Stimulated activated memory B cell treated with anti-CD40 and anti-IgM and Interleukin-4, amounts not matched to agents 10 μg/mL and 1 μg/mL and 100 μg/mL, for 72 hours (primary cell): ENCODE measurements at regions not wholly inside any gene's neighbourhood (a gene's known extent, or its start where the extent isn't known, plus 50 kb on each side); places are given as distances from the start of the nearest gene placed in this dataset.

Experiments
- ATAC-seq: fragments of 150-1000 bp; cut with Tn5 transposase; 2 replicates; pipeline ENCODE4 v1.10.0; 2021
- H3K27ac Mint-ChIP-seq: one replicate; pipeline ENCODE4 v1.8.0; 2022; ENCODE audit warnings: mild to moderate bottlenecking, mixed read lengths
- H3K27me3 Mint-ChIP-seq: one replicate; pipeline ENCODE4 v1.8.0; 2022; ENCODE audit warnings: mixed read lengths
- H3K36me3 Mint-ChIP-seq: one replicate; pipeline ENCODE4 v1.8.0; 2022; ENCODE audit warnings: mixed read lengths
- H3K4me1 Mint-ChIP-seq: one replicate; pipeline ENCODE4 v1.8.0; 2022; ENCODE audit warnings: mixed read lengths
- H3K4me3 Mint-ChIP-seq: one replicate; pipeline ENCODE4 v1.8.0; 2022; ENCODE audit warnings: mild to moderate bottlenecking, moderate library complexity, mixed read lengths
- H3K9me3 Mint-ChIP-seq: one replicate; pipeline ENCODE4 v1.8.0; 2022; ENCODE audit warnings: mixed read lengths

DNA sequence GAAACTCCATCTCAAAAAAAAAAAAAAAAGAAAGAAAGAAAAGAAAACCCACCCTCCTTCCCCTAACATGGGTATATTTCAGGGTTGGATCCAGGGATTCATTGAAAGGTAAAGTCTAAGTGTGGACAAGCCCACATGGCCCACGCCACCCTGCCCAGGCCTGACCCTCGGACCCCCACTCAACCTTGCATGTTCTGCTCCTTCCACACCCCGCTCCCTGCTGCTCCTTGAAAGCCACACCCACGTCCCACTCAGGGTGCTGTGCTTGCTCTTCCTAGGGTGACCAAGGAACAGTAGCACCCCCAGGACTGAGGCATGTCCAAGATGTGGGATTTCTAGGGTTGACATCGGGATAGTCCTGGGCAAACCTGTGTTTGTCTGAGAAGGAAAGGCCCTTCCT is 172.7 kb upstream of the MYCN start:
- Mint-ChIP-seq H3K27ac (no peak overlapping the region), H3K36me3 (no peaks in the 10 kb centered on the region), H3K9me3 (no peaks in the 10 kb centered on the region), H3K27me3 (peaks cover 43% of the 10 kb centered on the region), H3K4me3 (no peak overlapping the region), H3K4me1 (no peaks in the 10 kb centered on the region)
- no peak for ATAC-seq

DNA sequence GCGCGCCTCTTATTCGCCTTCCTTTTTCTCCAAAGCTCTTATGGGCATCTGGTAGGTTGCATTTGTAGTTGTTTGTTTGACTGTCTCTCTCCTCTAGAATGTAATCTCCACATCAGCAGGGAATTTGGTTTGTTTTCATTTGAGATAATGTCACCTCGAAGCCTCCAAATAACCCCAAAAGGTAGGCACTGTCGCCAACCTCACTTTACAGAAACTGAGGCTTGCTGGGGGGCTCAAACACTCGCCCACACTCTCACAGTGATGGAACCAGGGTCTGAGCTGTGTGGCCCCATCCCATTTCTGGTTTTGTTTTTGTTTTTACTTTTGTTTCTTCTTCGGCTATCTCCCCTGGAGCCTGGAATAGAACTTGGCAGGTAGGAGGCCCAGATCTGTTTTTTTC is 172.2 kb upstream of the MYCN start:
- no peak overlapping the region for H3K4me3 Mint-ChIP-seq
- no peaks in the 10 kb centered on the region for H3K36me3 Mint-ChIP-seq
- H3K9me3 Mint-ChIP-seq, result no peaks in the 10 kb centered on the region
- ATAC-seq, result no peak
- H3K4me1 Mint-ChIP-seq, result no peaks in the 10 kb centered on the region
- H3K27me3 Mint-ChIP-seq, result peaks cover 43% of the 10 kb centered on the region
- H3K27ac Mint-ChIP-seq, result no peak overlapping the region

DNA sequence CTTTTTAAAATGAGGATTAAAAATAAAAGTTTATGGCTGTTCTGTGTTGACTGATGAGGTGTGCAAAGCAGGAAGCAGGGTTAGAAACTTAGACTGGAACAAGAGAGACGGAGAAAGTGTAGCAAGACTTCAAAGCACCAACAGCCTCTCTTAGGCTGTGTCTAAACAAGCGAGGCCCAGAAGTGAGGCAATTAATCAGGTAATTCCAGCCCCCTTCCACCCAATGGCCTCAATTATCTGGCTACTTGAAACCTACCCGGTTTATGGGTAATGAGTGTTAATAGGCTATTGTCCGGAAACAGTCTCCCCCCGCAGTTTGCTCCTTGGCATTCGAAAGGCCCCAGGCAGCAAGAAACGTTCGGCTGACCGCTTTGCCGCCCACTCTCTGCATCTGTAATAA is 171.7 kb upstream of the MYCN start:
- Mint-ChIP-seq H3K9me3 (no peaks in the 10 kb centered on the region), H3K4me1 (no peaks in the 10 kb centered on the region), H3K27ac (no peak overlapping the region), H3K4me3 (no peak overlapping the region), H3K27me3 (peaks cover 43% of the 10 kb centered on the region), H3K36me3 (no peaks in the 10 kb centered on the region)
- ATAC-seq, result no peak

DNA sequence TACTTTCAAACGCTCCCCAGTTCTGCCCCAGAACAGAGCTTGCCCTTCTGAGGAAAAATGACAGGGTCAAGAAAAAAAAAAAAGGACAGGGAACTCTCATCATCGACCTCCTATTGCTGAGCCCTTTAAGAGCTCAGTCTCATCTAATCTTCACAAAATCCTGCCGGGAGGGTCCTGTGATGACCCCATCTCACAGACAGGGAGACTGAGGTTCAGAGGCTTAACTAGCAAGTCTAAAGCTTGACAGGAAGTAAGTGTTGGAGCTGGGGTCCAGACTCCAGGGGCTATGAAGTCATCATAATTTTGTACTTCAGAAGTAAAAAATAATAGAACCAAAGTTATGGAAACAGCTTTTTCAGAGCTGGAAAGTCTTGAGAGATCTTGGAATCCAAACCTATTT is 171.1 kb upstream of the MYCN start:
- no peaks in the 10 kb centered on the region for H3K9me3 Mint-ChIP-seq

DNA sequence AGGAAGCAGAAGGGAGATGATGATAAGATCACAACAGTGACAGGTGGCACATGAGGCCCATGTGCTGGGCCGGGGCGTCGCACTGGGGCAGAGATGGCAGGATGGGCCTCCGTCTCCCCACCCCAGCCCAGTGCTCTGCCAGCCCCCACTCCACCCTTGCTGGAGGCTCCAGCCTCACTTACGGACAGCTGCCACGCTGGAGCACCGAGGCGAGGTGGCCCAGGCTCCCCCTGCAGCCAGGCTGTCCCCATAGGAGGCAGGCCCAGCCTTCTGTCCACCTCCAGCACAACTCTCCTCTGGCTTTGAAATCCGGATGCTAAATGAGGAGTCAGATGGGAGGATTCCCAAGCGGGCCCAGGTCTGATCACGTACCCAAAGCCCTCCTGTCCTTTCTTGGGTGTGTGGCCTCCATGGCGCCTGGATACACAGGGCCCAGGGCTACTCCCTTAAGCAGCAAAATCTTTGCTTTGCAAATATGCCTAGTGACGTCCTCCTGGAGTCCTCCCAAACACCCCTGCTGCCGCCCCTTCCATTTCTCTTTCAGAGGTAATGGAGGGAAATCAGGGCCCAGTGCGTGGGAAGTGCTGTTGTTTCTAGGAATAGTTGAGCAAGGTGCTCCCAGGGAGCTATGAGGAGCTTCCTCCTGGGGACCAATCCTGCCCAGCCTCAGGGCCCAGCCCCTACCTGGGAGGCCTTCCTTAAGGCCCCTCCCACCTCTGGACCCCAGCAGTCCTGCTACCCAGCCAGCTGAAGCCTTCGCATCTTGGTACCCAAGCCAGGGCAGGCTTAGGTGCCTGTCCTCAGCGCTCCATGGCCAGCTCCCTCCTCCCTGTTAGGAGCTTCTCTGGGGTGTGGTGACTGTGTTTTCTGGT is 170.4 kb upstream of the MYCN start:
- no peak overlapping the region for H3K27ac Mint-ChIP-seq
- H3K27me3 Mint-ChIP-seq, result peaks cover 43% of the 10 kb centered on the region
- H3K4me3 Mint-ChIP-seq, result no peak overlapping the region
- no peaks in the 10 kb centered on the region for H3K9me3 Mint-ChIP-seq
- ATAC-seq, result no peak
- H3K4me1 Mint-ChIP-seq, result no peaks in the 10 kb centered on the region
- H3K36me3 Mint-ChIP-seq, result no peaks in the 10 kb centered on the region

More for the DNA sequence above, 171.1 kb upstream of the MYCN start:
- no peak for ATAC-seq
- H3K4me3 Mint-ChIP-seq, result no peak overlapping the region
- H3K4me1 Mint-ChIP-seq, result no peaks in the 10 kb centered on the region
- peaks cover 43% of the 10 kb centered on the region for H3K27me3 Mint-ChIP-seq
- H3K27ac Mint-ChIP-seq, result no peak overlapping the region
- H3K36me3 Mint-ChIP-seq, result no peaks in the 10 kb centered on the region

DNA sequence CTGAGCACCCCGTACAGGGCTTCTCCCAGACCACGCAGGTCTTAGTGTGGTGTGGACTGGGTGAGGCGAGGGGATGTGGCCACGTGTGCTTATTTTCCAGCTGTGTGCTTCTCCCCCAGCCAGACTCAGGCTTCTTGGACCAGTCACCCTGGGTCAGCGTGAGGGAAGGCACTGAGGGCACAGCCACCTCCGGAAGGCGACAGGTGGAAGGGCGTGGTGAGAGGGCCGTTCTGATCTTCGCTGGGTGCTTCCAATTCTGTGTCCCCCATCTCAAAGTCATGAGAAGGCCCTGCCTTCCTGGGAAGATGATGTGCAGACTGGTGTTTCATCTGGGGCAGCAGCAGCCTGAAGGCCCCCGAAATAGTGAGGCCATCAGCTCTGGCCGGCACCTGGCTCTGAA is 169.7 kb upstream of the MYCN start:
- no peak for ATAC-seq
- no peak overlapping the region for H3K4me3 Mint-ChIP-seq
- no peaks in the 10 kb centered on the region for H3K4me1 Mint-ChIP-seq

DNA sequence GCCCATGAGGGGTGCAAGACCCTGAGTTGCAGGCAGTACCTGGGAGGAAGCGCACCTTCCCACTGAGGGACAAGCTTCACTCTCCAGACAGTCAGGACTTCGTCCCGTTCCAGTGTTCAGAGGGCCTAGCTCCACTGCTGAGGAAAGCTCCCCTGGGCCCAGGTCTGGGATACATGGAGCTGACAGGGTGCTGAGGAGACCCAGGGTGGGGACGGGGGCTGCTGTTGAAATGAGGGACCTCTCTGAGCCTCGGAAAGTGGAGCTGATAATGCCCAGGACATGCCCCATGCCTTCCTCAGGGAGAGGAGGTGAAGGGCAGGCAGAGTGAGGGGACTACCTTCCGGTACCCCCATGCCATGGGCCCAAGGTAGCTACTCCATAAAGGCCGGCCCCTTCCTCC is 169.2 kb upstream of the MYCN start:
- ATAC-seq, result no peak
- Mint-ChIP-seq H3K4me1 (no peaks in the 10 kb centered on the region), H3K27ac (no peak overlapping the region), H3K36me3 (no peaks in the 10 kb centered on the region), H3K4me3 (no peak overlapping the region), H3K27me3 (peaks cover 36% of the 10 kb centered on the region), H3K9me3 (peaks cover 2% of the 10 kb centered on the region)

More for the DNA sequence above, 169.7 kb upstream of the MYCN start:
- peaks cover 41% of the 10 kb centered on the region for H3K27me3 Mint-ChIP-seq
- H3K36me3 Mint-ChIP-seq, result no peaks in the 10 kb centered on the region
- H3K27ac Mint-ChIP-seq, result no peak overlapping the region
- no peaks in the 10 kb centered on the region for H3K9me3 Mint-ChIP-seq

DNA sequence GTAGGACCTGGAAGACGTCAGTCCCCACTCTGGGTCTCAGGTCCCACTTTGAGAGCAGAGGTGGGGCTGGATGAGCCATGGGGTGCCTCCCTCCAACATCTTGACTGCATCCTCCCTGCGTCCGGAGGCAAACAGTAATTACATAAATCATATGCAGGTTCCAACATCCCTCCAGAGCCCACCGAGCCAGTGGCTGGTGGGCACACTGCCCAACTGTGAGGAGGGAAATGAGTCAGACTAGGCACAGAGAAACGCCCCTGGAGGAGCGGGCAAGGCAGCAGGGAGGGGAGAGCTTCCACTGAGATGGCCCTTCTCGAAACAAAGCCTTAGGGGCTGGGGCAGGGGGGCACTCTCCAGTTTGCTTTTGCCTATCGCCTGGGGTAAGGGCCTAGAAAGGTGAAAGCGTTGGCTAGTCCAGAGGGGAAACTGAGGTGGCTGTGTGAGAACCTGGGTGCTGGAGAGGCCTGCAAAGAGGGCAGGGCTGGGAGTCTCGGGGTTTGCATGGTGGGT is 168.2 kb upstream of the MYCN start:
- Mint-ChIP-seq H3K27me3 (peaks cover 27% of the 10 kb centered on the region), H3K36me3 (no peaks in the 10 kb centered on the region), H3K4me3 (no peak overlapping the region), H3K9me3 (peaks cover 3% of the 10 kb centered on the region), H3K4me1 (no peaks in the 10 kb centered on the region), H3K27ac (no peak overlapping the region)
- no peak for ATAC-seq

DNA sequence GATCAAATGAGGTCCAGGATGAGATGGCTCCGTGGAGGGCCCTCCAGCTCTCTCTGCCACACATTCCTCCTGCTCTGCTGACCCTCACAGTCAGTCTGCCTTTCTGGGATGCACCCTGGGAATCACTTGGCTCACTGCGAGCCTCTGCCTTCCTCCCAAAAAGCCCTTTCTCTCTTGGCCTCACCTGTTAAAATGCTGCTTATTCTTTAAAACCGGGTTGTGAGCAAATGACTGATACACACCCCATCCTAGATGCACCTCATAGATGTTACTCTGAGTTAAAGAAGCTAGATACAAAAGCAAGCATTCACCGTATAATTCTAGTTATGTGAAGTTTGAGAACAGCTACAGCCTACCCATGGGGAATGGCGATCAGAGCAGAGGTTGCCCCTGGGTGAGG is 167.7 kb upstream of the MYCN start:
- Mint-ChIP-seq H3K27ac (no peak overlapping the region), H3K4me1 (no peaks in the 10 kb centered on the region), H3K4me3 (no peak overlapping the region), H3K9me3 (peaks cover 3% of the 10 kb centered on the region), H3K27me3 (peaks cover 27% of the 10 kb centered on the region), H3K36me3 (no peaks in the 10 kb centered on the region)
- no peak for ATAC-seq

DNA sequence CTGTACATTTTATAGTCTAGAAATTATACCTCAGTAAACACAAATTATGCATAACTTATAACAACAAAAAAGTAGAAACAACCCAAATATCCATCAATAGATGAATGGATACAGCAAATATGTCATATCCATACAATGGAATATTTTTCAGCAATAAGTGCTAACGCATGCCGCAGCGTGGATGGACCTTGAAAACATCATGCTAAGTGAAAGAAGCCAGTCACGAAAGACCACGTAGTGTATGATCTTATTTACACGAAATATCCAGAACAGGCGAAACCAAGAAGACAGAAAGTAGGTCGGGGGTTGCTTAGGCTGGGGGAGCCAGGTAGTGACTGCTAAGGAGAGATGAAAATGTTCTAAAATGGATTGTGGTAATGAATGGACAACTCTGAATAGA is 167.1 kb upstream of the MYCN start:
- Mint-ChIP-seq H3K9me3 (peaks cover 3% of the 10 kb centered on the region), H3K4me3 (no peak overlapping the region), H3K36me3 (no peaks in the 10 kb centered on the region), H3K4me1 (no peaks in the 10 kb centered on the region), H3K27ac (no peak overlapping the region), H3K27me3 (peaks cover 27% of the 10 kb centered on the region)
- no peak for ATAC-seq

DNA sequence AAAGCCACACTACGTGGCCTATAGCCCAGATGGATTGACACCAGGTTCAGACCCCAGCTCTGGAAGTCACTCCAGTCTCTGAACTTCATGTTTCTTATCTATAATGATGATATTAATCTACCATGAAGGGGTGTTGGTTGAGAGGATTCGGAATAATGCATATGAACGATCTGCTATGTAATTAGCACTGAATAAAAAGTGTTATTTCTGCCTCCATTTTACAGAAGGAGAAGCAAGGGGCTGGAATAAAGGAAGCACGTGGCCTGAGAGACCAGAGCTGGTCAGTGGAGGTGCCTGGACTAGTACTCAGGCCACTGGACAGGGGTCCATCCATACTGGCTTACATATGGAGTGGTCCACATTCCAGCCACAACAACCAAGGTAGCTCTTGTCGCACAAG is 166.5 kb upstream of the MYCN start:
- no peak overlapping the region for H3K27ac Mint-ChIP-seq
- H3K4me1 Mint-ChIP-seq, result no peaks in the 10 kb centered on the region
- ATAC-seq, result no peak
- no peaks in the 10 kb centered on the region for H3K36me3 Mint-ChIP-seq
- H3K9me3 Mint-ChIP-seq, result peaks cover 3% of the 10 kb centered on the region
- peaks cover 25% of the 10 kb centered on the region for H3K27me3 Mint-ChIP-seq
- H3K4me3 Mint-ChIP-seq, result no peak overlapping the region

DNA sequence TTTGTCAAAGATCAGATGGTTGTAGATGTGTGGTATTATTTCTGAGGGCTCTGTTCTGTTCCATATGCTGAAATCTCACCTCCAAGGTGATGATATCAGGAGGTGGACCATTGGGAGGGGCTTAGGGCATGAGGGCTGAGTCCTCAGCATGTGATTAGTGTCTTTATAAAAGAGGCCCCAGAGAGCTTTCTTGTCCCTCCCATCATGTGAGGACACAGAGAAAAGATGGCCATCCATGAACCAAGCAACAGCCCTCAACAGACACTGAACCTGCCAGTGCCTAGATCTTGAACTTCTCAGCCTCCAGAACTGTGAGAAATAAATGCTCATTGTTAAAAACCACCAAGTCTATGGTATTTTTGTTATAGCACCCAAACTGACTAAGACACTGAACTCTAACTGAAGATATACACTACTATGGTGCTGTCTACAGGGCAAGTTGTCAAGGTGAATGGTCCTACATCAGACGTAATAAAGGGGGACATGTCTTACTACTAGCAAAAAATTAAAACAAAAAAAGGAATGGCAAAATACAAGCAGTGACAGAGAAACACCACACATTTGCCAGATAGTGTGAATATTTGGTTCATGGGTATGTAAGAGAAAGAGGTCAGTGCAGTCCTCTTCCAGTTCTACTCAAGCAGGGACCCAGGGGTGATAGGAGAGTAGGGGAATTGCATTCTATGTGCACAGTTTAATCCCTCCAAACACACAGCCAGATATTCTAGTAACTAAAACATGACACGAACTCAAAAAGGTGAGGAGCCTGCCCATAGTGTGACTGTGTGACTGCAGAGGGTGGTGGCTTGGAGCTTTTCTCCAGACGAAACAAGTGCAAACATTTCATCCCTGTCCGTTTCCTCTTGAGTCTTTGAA is 164.4 kb upstream of the MYCN start:
- no peaks in the 10 kb centered on the region for H3K36me3 Mint-ChIP-seq
- H3K4me3 Mint-ChIP-seq, result no peak overlapping the region
- peaks cover 5% of the 10 kb centered on the region for H3K9me3 Mint-ChIP-seq
- H3K27ac Mint-ChIP-seq, result no peak overlapping the region
- ATAC-seq, result no peak
- H3K27me3 Mint-ChIP-seq, result peaks cover 11% of the 10 kb centered on the region
- H3K4me1 Mint-ChIP-seq, result no peaks in the 10 kb centered on the region

DNA sequence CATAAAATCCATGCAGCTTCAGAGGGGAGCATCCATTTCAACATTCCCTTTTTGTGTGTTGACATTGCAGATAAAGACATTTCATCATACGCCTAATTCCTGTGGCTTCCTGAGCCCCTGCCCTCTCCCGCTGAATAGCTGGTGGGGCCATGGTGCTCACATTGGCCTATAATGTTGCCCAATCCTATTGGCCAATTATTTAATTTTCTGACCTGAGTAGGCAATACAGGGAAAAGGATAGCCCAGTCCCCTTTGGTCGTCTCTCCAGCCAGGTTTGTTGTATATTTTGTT is 163.8 kb upstream of the MYCN start:
- Mint-ChIP-seq H3K9me3 (peaks cover 6% of the 10 kb centered on the region), H3K4me1 (no peaks in the 10 kb centered on the region), H3K36me3 (no peaks in the 10 kb centered on the region), H3K4me3 (no peak overlapping the region), H3K27ac (no peak overlapping the region), H3K27me3 (peaks cover 7% of the 10 kb centered on the region)
- no peak for ATAC-seq

DNA sequence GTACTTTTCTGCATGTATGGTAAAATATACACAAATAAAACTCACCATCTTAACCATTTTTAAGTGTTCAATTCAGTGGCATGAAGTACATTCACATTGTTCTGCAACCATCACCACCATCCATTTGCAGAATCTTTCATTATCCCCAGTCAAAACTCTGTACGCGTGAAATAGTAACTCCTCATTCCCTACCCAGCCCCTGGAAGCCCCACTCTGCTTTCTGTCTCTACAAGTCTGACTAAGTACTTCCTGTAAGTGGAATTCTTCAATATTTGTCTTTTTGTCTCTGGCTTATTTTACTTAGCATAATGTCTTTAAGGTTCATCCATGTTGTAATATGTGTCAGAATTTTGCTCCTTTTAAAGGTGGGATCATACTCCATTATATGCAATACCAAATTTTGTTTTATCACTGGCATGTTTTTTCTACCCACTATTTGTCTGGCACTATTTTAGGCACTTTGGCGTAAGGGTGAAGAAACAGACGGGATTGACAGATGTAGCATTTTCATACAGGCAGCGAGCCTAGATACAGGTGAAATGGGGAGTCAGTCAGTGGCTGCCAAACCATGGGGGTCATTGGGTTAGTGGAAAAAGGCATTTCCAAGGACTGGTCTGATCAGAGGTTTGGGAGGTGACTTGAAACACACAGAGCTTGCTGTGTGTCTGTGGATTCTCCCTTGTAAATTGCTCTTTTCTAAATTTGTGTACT is 163.2 kb upstream of the MYCN start:
- Mint-ChIP-seq H3K4me3 (no peak overlapping the region), H3K27me3 (peaks cover 7% of the 10 kb centered on the region), H3K36me3 (no peaks in the 10 kb centered on the region), H3K27ac (no peak overlapping the region), H3K4me1 (no peaks in the 10 kb centered on the region), H3K9me3 (peaks cover 6% of the 10 kb centered on the region)
- no peak for ATAC-seq

DNA sequence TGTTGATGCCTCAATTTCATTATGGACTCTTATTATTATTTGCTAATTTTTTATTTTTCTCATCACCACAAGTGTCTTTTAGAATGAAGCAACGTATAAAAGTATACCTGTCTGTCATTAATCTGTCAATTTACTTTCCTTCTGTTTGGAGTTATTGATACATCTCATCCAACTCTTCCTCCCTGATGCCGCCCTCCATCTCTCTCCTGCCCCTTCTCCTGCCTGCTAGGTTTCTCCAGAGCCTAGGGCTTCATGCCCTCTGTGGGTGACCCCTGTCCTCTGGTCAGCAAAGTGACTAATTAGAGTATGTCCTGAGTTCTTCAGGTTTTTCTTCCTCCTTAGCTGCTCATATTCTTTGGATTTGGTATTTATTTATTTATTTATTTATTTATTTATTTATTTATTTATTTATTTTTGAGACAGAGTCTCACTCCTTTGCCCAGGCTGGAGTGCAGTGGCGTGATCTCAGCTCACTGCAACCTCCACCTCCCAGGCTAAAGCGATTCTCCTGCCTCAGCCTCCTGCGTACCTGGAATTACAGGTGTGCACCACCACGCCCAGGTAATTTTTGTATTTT is 162.5 kb upstream of the MYCN start:
- peaks cover 6% of the 10 kb centered on the region for H3K9me3 Mint-ChIP-seq
- no peaks in the 10 kb centered on the region for H3K4me1 Mint-ChIP-seq
- no peak for ATAC-seq
- H3K27me3 Mint-ChIP-seq, result peaks cover 7% of the 10 kb centered on the region
- no peak overlapping the region for H3K27ac Mint-ChIP-seq
- H3K4me3 Mint-ChIP-seq, result no peak overlapping the region
- H3K36me3 Mint-ChIP-seq, result no peaks in the 10 kb centered on the region
